HG02943 (cell line): ENCODE measurements at regions not wholly inside any gene's neighbourhood (a gene's known extent, or its start where the extent isn't known, plus 50 kb on each side); places are given as distances from the start of the nearest gene placed in this dataset.
A peak's percentile ranks its signal among the peaks of the same experiment; 100 is the strongest.
"Not testable (repeated sequence)": the region's sequence is repeated elsewhere in the genome, so short reads cannot be mapped to it uniquely, and the experiment has no call there.

Experiments used
- ATAC-seq: cut with Tn5 transposase; IDR thresholded peaks from one replicate; pipeline ENCODE4 v1.9.1; 2021; ENCODE audit warnings: mild to moderate bottlenecking, low read depth, moderate library complexity; ENCODE audit not compliant: unreplicated experiment

DNA sequence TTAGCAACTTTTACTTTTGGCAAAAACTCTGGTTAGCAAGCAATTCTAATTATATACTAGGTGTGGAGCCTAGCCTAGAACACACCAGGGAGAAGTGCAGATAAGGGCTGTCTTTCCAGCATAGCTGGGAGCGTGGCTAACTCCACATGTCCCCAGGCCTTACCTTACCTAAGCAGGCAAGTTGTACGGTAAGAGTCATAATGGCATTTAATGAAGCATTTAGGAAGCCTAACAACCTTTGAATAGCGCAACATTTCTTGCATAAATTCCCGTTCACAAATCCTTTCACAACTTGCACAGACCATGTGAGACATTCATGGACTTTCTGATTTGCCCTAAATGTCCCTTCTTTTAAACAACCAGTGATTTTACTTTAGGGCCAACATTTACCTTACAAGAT, 917.4 kb upstream of the ACO1 start:
- ATAC-seq: no peak

DNA sequence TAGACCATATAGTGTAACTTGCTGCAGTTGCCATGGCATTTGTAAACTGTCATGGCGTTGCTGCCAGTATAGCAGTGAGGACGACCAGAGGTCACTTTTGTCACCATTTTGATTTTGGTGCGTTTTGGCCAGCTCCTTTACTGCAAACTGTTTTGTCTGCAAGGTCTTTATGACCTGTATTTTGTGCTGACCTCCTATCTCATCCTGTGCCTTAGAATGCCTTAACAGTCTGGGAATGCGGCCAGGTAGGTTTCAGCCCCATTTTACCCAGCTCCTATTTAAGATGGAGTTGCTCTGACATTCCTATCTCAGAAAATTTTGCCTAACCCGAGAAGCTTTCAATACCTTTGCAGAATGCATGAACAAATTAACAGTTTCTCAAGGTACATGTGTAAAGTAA, 914.4 kb upstream of the ACO1 start:
- ATAC-seq: no peak

DNA sequence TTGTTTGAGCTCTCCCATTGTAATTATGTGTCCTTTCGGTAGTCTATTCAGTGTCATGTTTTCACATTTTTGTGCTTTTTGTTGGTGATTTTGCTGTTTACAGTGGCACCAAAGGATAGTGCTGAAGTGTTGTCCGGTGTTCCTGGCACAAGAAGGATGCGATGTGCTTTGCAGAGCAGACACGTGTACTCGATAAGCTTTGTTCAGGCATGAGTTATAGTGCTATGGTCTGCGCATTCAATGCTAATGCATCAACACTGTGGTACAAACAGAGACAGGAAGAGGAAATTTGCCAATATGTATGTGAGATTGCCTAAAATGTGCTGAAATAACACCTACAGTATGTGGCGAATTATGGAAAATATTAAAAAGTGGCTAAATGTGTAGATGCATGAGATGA, 913.4 kb upstream of the ACO1 start:
- no peak for ATAC-seq

DNA sequence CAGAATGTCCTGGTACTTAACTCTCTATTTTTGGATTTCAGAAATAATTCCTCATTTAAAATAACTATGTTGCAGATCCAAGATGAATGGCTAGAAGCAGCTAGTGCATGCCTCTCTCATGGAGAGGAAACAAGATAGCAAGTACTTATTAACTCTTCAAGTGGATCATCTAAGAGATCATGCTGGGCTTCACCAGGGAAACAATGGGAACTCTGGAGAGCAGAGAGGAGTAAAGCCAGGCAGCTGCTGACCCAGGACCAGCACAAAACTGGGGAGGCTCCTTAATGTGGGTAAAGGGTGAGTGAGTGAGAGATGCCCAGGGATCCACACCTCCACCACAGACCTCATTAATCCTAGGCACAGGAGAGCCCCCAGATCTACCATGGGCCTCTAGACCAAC, 897.8 kb upstream of the ACO1 start:
- no peak for ATAC-seq

DNA sequence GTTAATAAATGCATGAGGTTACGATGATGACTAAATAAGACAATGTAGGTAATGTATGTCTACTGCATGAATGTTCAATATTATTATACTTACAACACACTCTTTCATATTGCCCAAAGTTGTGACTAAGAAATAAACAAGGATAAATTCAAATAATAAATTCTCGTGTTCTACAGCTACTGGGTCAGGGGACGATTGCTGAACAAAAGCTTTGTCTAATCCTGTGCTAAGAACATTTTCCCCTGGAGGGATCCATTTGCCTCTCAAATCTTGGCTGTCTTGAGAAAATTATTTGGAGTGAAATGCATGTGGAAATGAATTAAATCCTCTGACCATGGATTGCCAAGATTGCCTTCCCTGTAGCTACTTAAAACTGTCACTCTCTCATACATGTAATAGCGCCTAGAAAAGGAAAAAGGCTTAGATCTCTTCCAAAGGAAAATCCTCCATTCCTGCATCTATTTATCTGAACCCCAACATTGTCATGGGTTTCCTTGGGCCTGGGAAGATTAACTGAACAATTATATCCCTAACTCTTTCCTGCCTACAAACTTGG, 893.8 kb upstream of the ACO1 start:
- no peak for ATAC-seq

DNA sequence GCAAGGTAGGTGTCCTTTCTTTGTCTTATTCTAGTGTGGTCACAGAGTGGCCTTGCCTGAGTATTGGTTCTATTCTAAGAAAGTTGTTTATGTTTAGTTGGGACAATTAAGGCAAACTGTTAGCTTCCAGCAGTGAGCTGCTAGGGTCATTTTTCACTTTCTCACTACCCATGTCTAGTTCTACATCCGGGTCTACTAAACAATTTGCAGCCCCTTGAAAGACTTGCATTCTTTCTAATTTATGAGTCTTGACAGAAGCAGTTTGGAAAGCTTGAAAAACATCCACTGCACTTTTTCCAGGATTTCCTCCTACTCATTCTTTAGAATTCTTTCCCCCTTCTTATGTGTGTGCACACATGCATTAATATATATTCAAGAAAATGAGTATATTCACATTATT, 892.2 kb upstream of the ACO1 start:
- ATAC-seq: no peak

DNA sequence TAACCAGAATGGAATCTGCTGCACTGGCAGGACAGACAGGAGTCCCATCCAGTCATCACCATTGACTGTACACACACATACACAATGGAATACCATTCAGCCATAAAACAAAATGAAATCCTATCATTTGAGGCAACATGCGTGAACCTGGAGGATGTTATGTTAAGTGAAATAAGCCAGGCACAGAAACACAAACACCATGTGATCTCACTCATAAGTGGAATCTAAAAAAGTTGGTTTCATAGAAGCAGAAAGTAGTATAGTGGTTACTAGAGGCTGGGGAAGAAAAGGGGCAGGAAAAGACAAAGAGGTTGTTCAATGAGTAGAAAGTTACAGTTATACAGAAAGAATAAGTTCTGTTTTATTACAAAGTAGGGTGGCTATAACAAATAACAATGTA, 884.0 kb upstream of the ACO1 start:
- no peak for ATAC-seq

DNA sequence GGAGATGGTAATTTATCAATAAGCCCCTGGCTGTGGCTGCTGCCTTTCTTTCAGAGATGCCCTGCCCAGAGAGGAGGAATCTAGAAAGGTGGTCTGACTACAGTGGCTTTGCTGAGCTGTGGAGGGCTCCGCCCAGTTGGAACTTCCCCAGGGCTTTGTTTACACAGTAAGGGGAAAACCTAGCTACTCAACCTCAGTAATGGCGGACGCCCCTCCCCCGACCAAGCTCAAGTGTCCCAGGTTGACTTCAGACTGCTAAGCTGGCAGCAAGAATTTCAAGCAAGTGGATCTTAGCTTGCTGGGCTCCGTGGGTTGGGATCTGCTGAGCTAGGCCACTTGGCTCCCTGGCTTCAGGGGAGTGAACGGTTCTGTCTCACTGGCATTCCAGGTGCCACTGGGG, 865.4 kb upstream of the ACO1 start:
- ATAC-seq: no peak

DNA sequence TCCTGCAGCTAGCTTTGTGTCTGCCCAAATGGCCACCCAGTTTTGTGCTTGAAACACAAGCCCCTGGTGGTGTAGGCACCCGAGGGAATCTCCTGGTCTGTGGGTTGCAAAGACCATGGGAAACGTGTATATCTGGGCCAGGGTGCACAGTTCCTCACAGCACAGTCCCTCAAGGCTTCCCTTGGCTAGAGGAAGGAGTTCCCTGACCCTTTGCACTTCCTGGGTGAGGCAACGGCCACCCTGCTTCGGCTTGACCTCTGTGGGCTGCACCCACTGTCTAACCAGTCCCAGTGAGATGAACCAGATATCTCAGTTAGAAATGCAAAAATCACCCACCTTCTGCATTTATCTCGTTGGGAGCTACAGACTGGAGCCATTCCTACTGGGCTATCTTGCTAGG, 865.0 kb upstream of the ACO1 start:
- ATAC-seq: no peak

DNA sequence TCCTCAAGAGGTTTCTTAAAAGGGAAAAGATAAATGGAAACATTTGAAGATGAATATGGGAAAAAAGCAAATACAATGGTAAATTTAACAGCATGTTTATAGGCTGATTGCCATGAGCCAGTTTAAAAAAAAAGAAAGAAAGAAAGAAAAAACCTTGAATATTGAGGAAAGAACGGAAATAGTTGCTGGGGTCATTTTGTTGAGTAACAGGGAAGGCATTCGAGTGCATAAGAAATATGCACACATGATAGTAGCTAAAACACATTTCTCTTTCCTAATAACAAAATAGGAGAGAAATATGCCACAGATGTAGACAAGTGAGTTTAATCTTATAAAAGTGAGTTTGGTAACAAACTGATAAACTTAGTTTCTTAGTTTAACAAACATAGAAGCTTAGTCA, 864.6 kb upstream of the ACO1 start:
- ATAC-seq: no peak

DNA sequence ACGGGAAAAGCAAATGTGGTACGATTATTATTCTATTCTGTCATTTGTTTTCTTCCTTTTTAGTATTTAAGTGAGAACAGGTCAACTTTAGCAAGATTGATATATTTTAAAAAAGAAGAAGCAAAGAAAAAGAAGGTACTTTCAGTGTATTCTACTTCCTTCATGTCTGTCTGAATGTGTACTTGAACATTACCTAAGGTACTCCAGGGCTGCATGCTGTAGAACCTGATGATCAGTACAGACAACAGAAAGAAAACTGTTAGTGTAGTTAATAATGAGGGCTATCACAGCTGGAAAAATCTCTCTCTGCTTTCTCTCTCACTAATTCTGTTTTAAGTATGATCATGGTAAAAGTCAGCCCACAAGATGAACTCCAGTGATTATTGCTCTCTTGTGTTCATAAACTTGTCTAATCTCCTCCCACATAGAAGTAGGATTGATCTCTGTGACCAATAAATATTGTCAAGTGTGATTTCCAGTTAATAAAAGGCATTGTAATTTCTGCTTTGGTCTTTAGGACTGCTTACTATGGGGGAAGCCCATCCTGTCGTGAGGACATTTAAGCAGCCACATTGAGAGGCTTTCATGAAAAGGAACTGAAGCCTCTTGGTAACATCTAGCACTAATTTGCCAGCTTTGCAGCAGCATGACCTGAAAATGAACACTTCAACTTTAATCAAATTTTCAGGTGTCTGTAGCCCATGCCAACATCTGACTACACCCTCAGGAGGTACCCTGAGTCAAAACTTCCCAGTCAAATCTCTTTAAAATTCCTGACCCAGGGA, 864.0 kb upstream of the ACO1 start:
- ATAC-seq: no peak

DNA sequence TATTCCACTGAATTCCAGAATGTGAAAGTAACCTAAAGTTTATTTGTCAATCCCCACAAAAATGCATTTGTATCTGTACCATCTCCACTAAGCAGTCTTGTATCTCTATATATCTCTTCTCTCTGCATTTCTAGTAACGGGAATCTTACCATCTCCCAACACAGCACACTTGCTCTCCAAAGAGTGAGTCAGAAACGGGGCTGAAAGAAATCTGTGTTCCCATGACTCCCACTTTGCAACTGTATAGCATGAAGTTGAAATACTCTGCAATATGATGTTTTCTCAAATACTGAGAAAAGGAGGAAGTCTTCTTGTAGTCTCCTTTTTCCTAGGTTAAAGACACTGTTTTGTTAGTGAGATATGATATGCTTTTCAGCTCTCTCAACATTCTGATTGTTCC, 848.8 kb upstream of the ACO1 start:
- no peak for ATAC-seq

DNA sequence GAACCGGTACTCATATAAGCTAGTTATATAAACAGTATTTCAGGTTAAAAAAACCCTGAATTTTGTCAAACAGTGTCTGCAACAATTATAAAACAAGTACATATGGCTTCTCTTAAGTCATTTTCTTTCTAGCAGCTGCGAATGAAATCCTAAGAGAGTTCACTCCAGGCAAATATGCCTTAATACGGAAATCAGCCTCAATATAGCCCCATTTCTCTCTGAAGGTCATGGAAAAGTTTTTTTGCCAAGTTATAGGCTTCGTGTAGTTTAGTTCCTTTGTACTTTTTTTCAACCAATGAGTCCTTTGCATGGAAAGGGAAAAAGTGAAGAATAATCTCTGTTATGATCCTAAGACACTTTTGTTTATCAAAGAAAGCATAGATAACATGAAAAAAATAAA, 848.0 kb upstream of the ACO1 start:
- no peak for ATAC-seq

DNA sequence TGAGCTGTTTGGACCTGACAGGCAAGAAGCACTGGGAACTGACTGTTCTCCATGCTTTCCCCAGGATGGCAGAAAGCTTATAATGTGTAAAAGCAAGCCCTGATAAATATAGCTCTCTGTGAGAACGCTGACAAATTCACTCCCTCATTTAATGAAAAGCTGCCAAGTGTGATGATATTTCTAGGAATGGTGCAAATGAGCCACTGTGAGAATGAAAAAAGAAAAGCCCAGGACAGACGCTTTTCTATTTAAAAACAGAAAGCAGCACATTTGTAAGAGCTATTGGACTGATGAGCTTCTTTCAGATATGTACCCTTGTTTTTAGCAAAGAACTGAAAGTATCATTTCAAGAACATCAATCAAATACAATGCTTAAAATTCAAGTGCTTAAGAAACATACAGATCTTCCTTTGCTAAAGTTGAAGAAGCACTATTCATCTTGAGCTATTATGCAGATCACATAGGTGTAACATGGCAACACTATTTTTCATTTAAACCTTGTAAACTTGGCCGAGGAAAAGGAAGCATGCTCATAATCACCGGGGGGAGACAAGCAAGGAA, 842.6 kb upstream of the ACO1 start:
- no peak for ATAC-seq

DNA sequence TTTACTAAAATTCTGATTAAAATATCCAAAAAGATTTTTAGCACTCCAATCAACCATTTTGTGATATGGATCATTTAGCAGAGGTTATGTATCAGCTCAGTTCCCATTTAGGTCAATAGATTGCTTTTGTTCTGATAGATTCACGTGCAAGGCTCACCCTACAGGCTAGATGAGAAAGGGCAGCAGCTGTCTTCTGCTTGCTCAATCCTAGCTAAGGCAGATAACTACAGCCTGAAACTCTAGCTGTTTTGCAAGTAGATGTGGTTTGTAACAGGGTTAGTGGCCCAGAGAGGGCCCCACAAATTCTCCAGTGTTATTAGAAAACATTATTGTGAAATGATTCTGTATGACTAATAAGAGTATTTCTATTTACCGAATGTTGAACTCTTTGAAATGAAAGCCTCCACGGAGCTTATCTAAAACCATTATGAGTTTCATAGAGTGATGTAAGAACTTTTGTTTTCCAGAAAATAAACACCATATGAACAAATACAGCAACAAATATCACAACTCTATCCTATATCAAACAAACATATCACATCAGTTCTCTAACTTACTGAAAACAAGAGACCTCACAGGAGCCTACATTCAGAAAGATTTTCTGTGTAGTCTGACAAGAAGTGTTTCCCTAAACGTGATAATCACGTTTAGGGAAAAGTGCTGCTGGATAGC, 841.9 kb upstream of the ACO1 start:
- ATAC-seq: peak; percentile 97

DNA sequence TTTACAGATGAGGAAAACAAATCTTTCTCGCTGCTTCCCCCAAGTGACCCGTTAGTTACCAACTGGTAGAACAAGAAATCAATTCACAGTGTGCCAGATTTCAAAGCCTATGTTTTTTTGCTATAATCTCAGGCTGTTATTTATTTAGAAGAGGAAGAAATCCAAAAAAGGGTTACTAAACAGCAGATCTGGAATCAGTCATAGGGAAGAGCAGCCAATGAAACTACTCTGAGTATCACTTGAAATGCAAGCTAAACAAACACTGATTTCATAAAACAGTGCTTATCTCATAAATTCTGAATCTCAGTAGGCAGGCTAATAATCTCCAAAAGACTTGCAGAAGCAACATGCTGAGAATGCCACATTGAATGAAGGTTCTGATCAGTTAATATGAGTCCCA, 829.5 kb upstream of the ACO1 start:
- no peak for ATAC-seq

DNA sequence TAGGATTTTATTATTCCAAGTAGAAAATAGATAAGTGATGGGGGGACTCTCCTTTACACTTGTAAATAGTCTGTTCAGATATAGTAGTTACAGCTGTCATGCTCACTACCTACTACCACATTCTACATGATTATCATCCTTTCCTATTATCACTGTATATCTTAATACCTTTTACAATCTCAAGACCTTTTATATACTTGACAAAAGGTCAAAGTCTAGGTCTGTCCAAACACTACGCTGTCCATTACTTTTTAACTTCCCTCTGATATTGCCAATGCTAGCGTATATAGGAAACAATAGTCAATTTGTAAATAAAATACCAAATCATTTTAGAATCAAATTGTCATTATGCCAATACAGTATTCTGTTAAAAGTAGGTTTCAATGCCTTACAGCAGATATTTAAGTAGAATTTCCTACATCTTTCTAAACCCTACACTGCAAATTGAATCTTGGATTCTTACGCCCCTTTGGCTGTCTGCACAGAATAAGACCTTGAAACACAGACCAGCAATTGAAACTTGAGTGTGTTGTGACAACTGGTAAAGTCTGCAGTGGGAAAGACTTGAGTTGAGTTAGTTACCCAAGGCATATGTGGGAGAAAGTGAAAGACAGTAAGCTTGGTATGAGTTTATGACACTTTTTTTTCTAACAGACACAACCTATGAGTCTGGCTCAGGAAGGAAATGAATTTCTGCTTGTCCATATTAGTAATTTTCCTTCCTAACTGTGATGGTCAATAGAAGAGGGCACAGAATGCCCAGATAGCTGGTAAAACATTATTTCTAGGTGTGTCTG, 827.6 kb upstream of the ACO1 start:
- ATAC-seq: no peak

DNA sequence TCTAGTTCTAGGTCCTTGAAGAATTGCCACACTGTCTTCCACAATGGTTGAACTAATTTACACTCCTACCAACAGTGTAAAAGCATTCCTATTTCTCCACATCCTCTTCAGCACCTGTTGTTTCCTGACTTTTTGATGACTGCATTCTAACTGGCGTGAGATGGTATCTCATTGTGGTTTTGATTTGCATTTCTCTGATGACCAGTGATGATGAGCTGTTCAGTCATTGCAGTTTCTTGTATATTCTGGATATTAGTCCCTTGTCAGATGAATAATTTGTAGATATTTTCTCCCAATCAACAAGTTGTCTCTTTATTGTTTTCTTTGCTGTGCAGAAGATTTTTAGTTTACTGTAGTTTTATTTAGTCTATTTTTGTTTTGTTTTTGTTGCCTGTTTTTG, 812.3 kb upstream of the ACO1 start:
- ATAC-seq: not testable (repeated sequence)

DNA sequence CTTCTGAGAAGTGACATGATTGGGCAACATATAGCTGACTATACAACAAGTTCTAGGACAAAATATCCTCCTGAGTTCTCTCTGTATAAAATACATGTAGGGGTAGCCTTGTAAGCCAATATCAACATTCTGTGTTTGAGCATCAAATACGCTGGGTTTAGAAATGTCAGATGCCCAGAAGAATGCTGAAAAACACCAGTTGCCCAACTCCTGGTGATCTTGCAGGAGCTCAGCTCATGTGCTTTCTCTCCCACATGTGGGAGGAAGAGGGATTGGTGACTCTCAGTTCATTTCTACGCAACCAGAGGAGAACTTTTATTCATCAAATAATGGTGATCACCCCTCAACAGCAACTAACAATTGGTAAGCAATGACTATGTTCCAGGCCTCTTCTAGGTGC, 810.9 kb upstream of the ACO1 start:
- ATAC-seq: no peak

DNA sequence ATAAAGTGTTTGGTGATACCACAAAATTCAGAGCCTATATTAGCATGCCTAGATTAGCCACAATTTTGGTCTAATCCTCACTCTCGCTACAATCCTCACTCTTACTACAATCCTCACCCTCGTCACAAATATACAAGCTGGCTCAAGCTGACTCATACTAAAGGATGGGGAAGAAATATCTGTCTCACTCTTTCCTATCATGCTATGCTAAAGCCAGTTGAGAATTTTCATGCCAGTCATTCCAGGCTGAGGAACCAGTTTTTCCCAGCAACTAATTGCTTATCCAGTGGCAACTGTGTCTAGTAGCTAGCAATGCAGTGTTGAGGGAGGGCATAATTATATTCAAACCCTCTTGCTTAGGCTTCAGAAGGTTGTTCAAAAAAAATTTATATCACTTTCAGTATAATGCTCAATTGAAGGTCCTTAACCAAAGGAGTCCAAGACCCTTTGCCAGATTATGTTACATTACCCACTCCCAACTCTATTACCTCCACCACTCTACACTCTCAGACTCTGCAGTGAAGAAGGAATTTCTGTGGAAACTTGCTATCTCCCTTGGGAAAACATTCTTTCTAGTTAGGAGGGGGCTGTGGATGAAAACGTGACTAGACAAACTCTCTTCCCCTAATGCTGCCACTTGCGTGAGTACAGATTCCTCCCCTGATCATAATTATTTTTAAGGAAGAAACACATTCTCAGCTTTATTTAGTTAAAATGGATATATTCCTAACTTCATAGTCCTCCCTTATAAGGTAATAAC, 810.3 kb upstream of the ACO1 start:
- no peak for ATAC-seq
